ENCODE measurements at regions not wholly inside any gene's neighbourhood (a gene's known extent, or its start where the extent isn't known, plus 50 kb on each side); places are given as distances from the start of the nearest gene placed in this dataset.

- no peaks in the 10 kb centered on the region for H3K9me3 ChIP-seq (replicated peaks; ENCODE audit: insufficient read depth, low read length)
- H3K36me3 ChIP-seq (replicated peaks; ENCODE audit: insufficient read depth, low read length) = no peaks in the 10 kb centered on the region
- H3K27ac ChIP-seq (ENCODE audit: low read length) = no peak overlapping the region
- DNase-seq = no peak
- no peaks in the 10 kb centered on the region for H3K79me2 ChIP-seq (ENCODE audit: low read length)
- no peaks in the 10 kb centered on the region for H3F3A ChIP-seq (ENCODE audit: insufficient read depth, low read length)
- H3K9me2 ChIP-seq (replicated peaks; ENCODE audit: insufficient read depth, low read length) = no peaks in the 10 kb centered on the region
- H3K27me3 ChIP-seq (replicated peaks; ENCODE audit: insufficient read depth, low read length) = no peaks in the 10 kb centered on the region
- H3K4me2 ChIP-seq (ENCODE audit: low read depth, low read length) = no peak overlapping the region
- no peaks in the 10 kb centered on the region for H3K4me1 ChIP-seq (ENCODE audit: low read length)
- no peak overlapping the region for H3K9ac ChIP-seq (ENCODE audit: low read length)
- no peak overlapping the region for H2AFZ ChIP-seq (ENCODE audit: low read length)
- TF ChIP-seq EZH2 (optimal IDR thresholded peaks at IDR 0.05; ENCODE audit: low read depth, low read length) = no peak
- TF ChIP-seq CTCF (IDR thresholded peaks at IDR 0.05; ENCODE audit: low read length) = no peak
- TF ChIP-seq EZH2phosphoT487 (IDR thresholded peaks at IDR 0.05; ENCODE audit: low read length) = no peak
- no peak overlapping the region for H3K4me3 ChIP-seq (ENCODE audit: low read length)
- no peaks in the 10 kb centered on the region for H4K20me1 ChIP-seq (ENCODE audit: insufficient read depth, low read length)
These were observed 268.4 kb upstream of the SP4 start for GRCh38 chr7:21159506-21159905.

- no peaks in the 10 kb centered on the region for H3K36me3 ChIP-seq (replicated peaks; ENCODE audit: insufficient read depth, low read length)
- no peaks in the 10 kb centered on the region for H3K4me1 ChIP-seq (ENCODE audit: low read length)
- no peaks in the 10 kb centered on the region for H3F3A ChIP-seq (ENCODE audit: insufficient read depth, low read length)
- H4K20me1 ChIP-seq (ENCODE audit: insufficient read depth, low read length) = no peaks in the 10 kb centered on the region
- H3K9ac ChIP-seq (ENCODE audit: low read length) = no peak overlapping the region
- H3K4me3 ChIP-seq (ENCODE audit: low read length) = no peak overlapping the region
- no peak overlapping the region for H2AFZ ChIP-seq (ENCODE audit: low read length)
- no peaks in the 10 kb centered on the region for H3K9me2 ChIP-seq (replicated peaks; ENCODE audit: insufficient read depth, low read length)
- H3K27me3 ChIP-seq (replicated peaks; ENCODE audit: insufficient read depth, low read length) = no peaks in the 10 kb centered on the region
- H3K4me2 ChIP-seq (ENCODE audit: low read depth, low read length) = no peak overlapping the region
- no peaks in the 10 kb centered on the region for H3K9me3 ChIP-seq (replicated peaks; ENCODE audit: insufficient read depth, low read length)
- H3K79me2 ChIP-seq (ENCODE audit: low read length) = no peaks in the 10 kb centered on the region
- H3K27ac ChIP-seq (ENCODE audit: low read length) = no peak overlapping the region
- no peak for TF ChIP-seq CTCF (IDR thresholded peaks at IDR 0.05; ENCODE audit: low read length)
- no peak for TF ChIP-seq EZH2 (optimal IDR thresholded peaks at IDR 0.05; ENCODE audit: low read depth, low read length)
- no peak for TF ChIP-seq EZH2phosphoT487 (IDR thresholded peaks at IDR 0.05; ENCODE audit: low read length)
- DNase-seq = no peak
These were observed 267.5 kb upstream of the SP4 start for GRCh38 chr7:21160401-21160800.

GRCh38 chr7:21167942-21168341, 259.9 kb upstream of the SP4 start:
- H3K4me3 ChIP-seq (ENCODE audit: low read length) = no peak overlapping the region
- H3K9ac ChIP-seq (ENCODE audit: low read length) = no peak overlapping the region
- no peaks in the 10 kb centered on the region for H3F3A ChIP-seq (ENCODE audit: insufficient read depth, low read length)
- H3K36me3 ChIP-seq (replicated peaks; ENCODE audit: insufficient read depth, low read length) = no peaks in the 10 kb centered on the region
- H3K27me3 ChIP-seq (replicated peaks; ENCODE audit: insufficient read depth, low read length) = no peaks in the 10 kb centered on the region
- no peaks in the 10 kb centered on the region for H3K9me3 ChIP-seq (replicated peaks; ENCODE audit: insufficient read depth, low read length)
- H2AFZ ChIP-seq (ENCODE audit: low read length) = no peak overlapping the region
- TF ChIP-seq EZH2 (optimal IDR thresholded peaks at IDR 0.05; ENCODE audit: low read depth, low read length) (no peak), CTCF (IDR thresholded peaks at IDR 0.05; ENCODE audit: low read length) (no peak)
- H3K4me1 ChIP-seq (ENCODE audit: low read length) = no peaks in the 10 kb centered on the region
- no peaks in the 10 kb centered on the region for H4K20me1 ChIP-seq (ENCODE audit: insufficient read depth, low read length)
- no peaks in the 10 kb centered on the region for H3K79me2 ChIP-seq (ENCODE audit: low read length)
- no peak overlapping the region for H3K27ac ChIP-seq (ENCODE audit: low read length)
- H3K4me2 ChIP-seq (ENCODE audit: low read depth, low read length) = no peak overlapping the region
- no peak for DNase-seq
- no peaks in the 10 kb centered on the region for H3K9me2 ChIP-seq (replicated peaks; ENCODE audit: insufficient read depth, low read length)

All from MM.1S (cell line).